ENCODE measurements at regions not wholly inside any gene's neighbourhood (a gene's known extent, or its start where the extent isn't known, plus 50 kb on each side); places are given as distances from the start of the nearest gene placed in this dataset.
A peak's percentile ranks its signal among the peaks of the same experiment; 100 is the strongest.

DNA sequence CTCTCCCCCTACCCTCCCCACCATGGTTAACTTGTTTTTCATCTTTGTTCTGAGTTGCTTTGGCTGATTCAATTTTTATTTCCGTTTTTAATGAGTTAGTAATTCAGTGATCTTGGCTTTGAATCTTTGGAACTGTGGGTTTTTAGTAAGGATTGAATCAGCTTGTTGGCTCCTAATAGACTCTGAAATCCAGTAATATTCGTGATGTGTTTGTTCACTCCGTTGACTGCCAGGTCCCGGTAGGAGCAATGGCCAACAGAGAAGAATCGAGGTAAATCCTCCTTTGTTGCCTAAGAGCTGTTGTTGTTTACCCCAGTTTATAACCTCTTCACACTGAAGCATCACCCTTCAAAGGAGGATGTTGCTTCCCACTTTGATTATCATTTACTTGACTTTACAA is 92.7 kb downstream of the PCSK1 start:
- no peaks in the 10 kb centered on the region for H3K36me3 ChIP-seq (replicated peaks in 1 of 2; ENCODE audit: control insufficient read depth in 1 of 2, insufficient read depth in 2 of 2, low read length in 2 of 2)
- H3K27ac Mint-ChIP-seq: no peak overlapping the region
- no peaks in the 10 kb centered on the region for H4K20me1 ChIP-seq (ENCODE audit: insufficient read depth, low read length)
- intact Hi-C loops (cut with micrococcal nuclease): loop anchor here in 1 of 2 donors (10.0 kb wide), 1 partner anchor 264 kb away; no protein-coding TSS in a partner anchor
- H3K4me3 Mint-ChIP-seq: no peak overlapping the region
- no peak overlapping the region for H3K27ac ChIP-seq (ENCODE audit: low read depth in 1 of 2, low read length in 2 of 2)
- no peaks in the 10 kb centered on the region for H3K9me3 ChIP-seq (replicated peaks in 1 of 2; ENCODE audit: control insufficient read depth in 1 of 2, insufficient read depth in 1 of 2, low read length in 2 of 2)
- H3K27me3 ChIP-seq (ENCODE audit: control insufficient read depth in 2 of 2, insufficient read depth in 2 of 2, low read length in 2 of 2): no peaks in the 10 kb centered on the region
- H3K79me2 ChIP-seq (ENCODE audit: insufficient read depth, low read length): no peaks in the 10 kb centered on the region
- H3K4me1 ChIP-seq (ENCODE audit: control insufficient read depth in 1 of 2, insufficient read depth in 2 of 2, low read length in 2 of 2): peaks cover 24 to 34% of the 10 kb centered on the region in 2 donors
- H3K27me3 Mint-ChIP-seq (ENCODE audit: low read depth in 3 of 3): no peaks in the 10 kb centered on the region
- H3K9ac ChIP-seq (ENCODE audit: insufficient read depth, low read length, poor library complexity, severe bottlenecking): no peak overlapping the region
- peaks cover 27% of the 10 kb centered on the region for H3K4me1 Mint-ChIP-seq
- H2AFZ ChIP-seq (ENCODE audit: insufficient read depth, low read depth, low read length, poor library complexity, severe bottlenecking): no peak overlapping the region
- no peak overlapping the region for H3K4me3 ChIP-seq (replicated peaks in 1 of 3; ENCODE audit: low read depth in 2 of 3, low read length in 3 of 3)
- H3K9me3 Mint-ChIP-seq: no peaks in the 10 kb centered on the region
- no peak for DNase-seq
- 93% methylated on average over 3 of the region's 5 CpGs for WGBS (ENCODE audit: insufficient coverage)
- TF ChIP-seq, protein P1, sequence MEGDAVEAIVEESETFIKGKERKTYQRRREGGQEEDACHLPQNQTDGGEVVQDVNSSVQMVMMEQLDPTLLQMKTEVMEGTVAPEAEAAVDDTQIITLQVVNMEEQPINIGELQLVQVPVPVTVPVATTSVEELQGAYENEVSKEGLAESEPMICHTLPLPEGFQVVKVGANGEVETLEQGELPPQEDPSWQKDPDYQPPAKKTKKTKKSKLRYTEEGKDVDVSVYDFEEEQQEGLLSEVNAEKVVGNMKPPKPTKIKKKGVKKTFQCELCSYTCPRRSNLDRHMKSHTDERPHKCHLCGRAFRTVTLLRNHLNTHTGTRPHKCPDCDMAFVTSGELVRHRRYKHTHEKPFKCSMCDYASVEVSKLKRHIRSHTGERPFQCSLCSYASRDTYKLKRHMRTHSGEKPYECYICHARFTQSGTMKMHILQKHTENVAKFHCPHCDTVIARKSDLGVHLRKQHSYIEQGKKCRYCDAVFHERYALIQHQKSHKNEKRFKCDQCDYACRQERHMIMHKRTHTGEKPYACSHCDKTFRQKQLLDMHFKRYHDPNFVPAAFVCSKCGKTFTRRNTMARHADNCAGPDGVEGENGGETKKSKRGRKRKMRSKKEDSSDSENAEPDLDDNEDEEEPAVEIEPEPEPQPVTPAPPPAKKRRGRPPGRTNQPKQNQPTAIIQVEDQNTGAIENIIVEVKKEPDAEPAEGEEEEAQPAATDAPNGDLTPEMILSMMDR (IDR thresholded peaks at IDR 0.05): no peak
- H3K36me3 Mint-ChIP-seq: no peaks in the 10 kb centered on the region
- H3K4me2 ChIP-seq (replicated peaks; ENCODE audit: extremely low read depth, low read length, poor library complexity, severe bottlenecking): no peak overlapping the region

GRCh38 chr5:96339862-96340261 is 93.2 kb downstream of the PCSK1 start:
- Histone ChIP-seq H3K27me3 (ENCODE audit: control insufficient read depth in 2 of 2, insufficient read depth in 2 of 2, low read length in 2 of 2) (no peaks in the 10 kb centered on the region), H3K4me1 (ENCODE audit: control insufficient read depth in 1 of 2, insufficient read depth in 2 of 2, low read length in 2 of 2) (peaks cover 24 to 34% of the 10 kb centered on the region in 2 donors), H3K4me2 (replicated peaks; ENCODE audit: extremely low read depth, low read length, poor library complexity, severe bottlenecking) (no peak overlapping the region), H3K36me3 (replicated peaks in 1 of 2; ENCODE audit: control insufficient read depth in 1 of 2, insufficient read depth in 2 of 2, low read length in 2 of 2) (no peaks in the 10 kb centered on the region), H3K27ac (ENCODE audit: low read depth in 1 of 2, low read length in 2 of 2) (no peak overlapping the region), H3K4me3 (replicated peaks in 1 of 3; ENCODE audit: low read depth in 2 of 3, low read length in 3 of 3) (no peak overlapping the region), H3K9me3 (replicated peaks in 1 of 2; ENCODE audit: control insufficient read depth in 1 of 2, insufficient read depth in 1 of 2, low read length in 2 of 2) (no peaks in the 10 kb centered on the region), H4K20me1 (ENCODE audit: insufficient read depth, low read length) (no peaks in the 10 kb centered on the region), H3K79me2 (ENCODE audit: insufficient read depth, low read length) (no peaks in the 10 kb centered on the region), H3K9ac (ENCODE audit: insufficient read depth, low read length, poor library complexity, severe bottlenecking) (no peak overlapping the region), H2AFZ (ENCODE audit: insufficient read depth, low read depth, low read length, poor library complexity, severe bottlenecking) (no peak overlapping the region)
- no peaks in the 10 kb centered on the region for H3K27me3 Mint-ChIP-seq (ENCODE audit: low read depth in 3 of 3)
- TF ChIP-seq, protein P1 (IDR thresholded peaks at IDR 0.05): no peak
- intact Hi-C loops (cut with micrococcal nuclease): loop anchor here (5.0 to 10.0 kb wide), 3 partner anchors 265 to 483 kb away; partner anchors contain the start of gene ELL2 (in 1 of the 2)
- no peaks in the 10 kb centered on the region for H3K36me3 Mint-ChIP-seq
- DNase-seq: peak in 1 of 3 donors; percentile 15
- 94% methylated on average over 2 of the region's 3 CpGs for WGBS (ENCODE audit: insufficient coverage)
- H3K9me3 Mint-ChIP-seq: no peaks in the 10 kb centered on the region
- peaks cover 27% of the 10 kb centered on the region for H3K4me1 Mint-ChIP-seq
- no peak overlapping the region for H3K4me3 Mint-ChIP-seq
- H3K27ac Mint-ChIP-seq: peak overlapping the region in 1 of 7 donors; percentile 36
